Activated CD8-positive, alpha-beta memory T cell treated with anti-CD3 and anti-CD28 coated beads for 36 hours (primary cell): ENCODE measurements at regions not wholly inside any gene's neighbourhood (a gene's known extent, or its start where the extent isn't known, plus 50 kb on each side); places are given as distances from the start of the nearest gene placed in this dataset.

Experiments
- CTCF ChIA-PET: fragments of 350-600 bp; sonication (Branson Sonifier 250); formaldehyde crosslinking; loops from one replicate; lab custom pipeline; 2021; ENCODE audit warnings: antibody characterized with exemption; lab: Charles Lee
- POLR2A ChIA-PET: fragments of 350-600 bp; sonication (Branson Sonifier 250); formaldehyde crosslinking; loops from one replicate; lab custom pipeline; 2021; ENCODE audit warnings: antibody characterized with exemption; lab: Charles Lee

DNA sequence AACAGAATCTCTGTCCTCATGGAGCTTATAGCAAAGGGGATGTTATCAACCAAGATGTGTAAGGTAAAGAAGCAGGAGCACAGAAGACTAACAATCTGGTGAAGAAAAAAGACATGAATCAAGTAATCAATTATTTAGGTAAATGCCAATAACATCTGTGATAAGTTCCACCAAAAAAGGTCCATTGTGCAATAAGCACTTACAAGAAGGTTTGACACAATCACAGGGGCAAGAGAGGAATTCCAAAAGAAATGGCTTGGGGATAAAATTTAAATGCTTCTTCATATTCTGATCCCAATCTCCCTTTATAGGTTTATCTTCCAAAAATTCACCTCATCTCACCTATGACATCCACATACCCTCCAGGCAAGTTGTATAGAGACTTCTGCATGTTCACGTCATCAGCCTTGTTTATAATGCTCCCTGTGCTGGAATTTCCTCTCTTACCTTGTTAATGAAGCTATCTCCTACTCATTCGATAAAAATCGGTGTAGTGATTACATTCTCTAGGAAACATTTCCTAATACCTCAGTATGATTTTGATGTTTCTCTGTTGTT lies 53.6 kb upstream of the DPT start:
- CTCF ChIA-PET, result no interaction called here
- POLR2A ChIA-PET, result interaction anchor here (0.6 kb wide), 1 partner anchor 129 kb away, joined by 11 read pairs; no protein-coding TSS in a partner anchor

DNA sequence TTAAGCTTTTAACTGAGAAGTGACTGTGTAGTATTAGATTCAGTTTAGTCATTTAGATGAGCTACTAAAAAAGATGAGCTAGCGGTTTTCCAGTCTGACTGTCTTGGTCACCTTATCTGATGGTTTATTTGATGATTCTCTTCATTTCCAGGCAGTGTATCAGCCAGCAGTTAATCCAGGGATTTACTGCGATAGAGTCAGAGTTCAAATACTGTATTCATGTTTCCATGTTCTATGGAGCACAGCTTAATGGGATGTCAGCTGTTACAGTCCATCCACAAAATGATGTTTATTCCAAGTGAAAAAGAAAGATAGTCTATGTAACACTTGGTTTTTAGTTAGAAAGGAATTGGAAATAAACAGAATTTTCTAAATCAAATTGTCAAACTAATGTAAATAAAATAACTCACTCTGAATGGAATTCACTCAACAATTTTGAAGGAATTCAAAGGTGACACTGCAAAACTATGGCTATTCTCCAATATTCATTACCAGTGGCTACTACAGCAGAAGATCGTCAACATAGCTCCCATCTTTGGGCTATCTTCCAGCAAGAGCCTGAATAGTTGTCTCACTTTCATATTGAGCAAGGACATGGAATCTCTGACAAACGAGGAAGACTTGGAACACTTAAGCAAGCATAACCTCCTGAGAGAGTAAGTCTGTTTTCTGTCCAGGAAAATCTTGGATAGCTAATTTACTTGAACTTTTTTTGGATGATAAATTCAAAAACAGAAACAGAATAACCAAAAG lies 54.6 kb upstream of the DPT start:
- CTCF ChIA-PET, result no interaction called here
- POLR2A ChIA-PET, result no interaction called here

DNA sequence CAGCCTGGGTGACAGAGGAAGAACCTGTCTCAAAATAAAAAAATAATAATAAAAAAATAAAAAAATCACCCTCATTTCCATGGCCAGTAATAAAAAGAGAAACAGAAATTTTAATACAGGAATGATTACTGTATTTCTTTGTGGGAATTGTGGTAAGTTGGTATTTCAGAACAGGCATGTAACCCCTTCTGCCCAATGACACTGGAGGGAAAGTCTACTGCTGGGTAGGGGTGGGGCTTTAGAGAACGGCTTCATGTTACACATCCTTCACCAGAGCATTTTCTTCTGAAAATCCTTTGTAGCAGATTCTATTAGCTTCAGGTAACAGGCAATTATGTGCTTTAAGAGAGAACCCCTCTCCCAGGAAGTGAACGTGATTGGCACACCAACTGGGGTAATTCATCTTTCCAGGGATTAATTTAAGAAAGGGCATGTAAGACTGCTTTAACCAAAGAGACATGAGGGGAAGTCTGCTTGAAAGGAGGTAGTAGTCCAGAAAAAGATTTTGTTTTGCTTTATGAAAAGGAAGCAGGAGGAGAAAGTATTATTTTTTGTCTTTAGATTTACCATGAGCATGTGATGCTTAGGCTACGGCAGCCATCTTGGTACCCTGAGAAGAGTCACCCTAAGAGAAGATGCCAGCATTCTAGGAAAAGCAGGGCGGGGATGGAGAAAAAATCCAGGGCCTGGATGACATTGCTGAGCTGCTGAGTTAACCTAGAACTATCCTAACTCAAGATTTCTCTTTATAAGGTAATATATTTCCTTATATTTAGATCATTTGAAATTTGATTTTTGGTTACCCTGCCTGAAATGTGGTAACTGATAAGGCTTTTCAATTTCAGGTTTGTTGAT lies 57.7 kb upstream of the DPT start:
- POLR2A ChIA-PET, result no interaction called here
- CTCF ChIA-PET, result no interaction called here

GRCh38 chr1:168788258-168788657 lies 59.3 kb upstream of the DPT start:
- POLR2A ChIA-PET, result no interaction called here
- CTCF ChIA-PET, result no interaction called here

DNA sequence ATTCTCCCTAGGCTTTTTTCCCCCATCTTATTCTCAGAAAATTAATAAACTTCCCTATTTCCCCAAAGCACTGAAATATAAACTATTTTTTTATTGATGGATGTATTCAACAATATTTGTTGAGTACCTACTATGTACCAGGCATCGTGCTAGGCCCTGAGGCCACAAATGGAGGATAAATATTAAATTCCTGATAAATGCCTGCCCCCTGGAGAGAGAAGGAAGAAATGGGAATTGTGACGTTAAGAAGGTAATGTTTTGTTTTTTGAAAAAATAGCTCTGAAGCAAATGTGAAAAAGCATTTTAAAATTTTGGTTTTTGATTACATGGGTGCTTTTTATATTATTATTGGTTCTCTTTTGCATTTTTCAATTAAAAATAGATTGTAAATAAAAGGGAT lies 60.5 kb upstream of the DPT start:
- ChIA-PET CTCF (no interaction called here), POLR2A (no interaction called here)

DNA sequence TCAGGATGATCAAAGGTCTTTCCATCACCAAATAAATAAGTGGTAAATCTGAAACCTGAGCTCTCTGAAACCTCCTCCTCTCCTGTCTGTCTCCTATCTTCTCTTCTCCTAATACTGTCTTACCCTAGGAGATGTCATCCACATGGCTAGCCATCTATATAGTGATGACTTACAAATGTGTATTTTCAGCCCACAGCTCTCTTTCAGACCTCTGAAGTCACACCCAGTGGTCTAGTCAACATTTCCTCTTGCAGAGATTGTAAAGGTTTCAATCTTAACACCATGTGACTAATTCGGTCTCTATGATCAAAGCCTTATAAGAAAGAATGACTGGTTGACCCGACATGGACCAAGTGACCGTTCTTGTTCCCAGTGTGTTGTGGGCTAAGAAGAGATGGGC lies 63.1 kb upstream of the DPT start:
- CTCF ChIA-PET, result no interaction called here
- POLR2A ChIA-PET, result no interaction called here

DNA sequence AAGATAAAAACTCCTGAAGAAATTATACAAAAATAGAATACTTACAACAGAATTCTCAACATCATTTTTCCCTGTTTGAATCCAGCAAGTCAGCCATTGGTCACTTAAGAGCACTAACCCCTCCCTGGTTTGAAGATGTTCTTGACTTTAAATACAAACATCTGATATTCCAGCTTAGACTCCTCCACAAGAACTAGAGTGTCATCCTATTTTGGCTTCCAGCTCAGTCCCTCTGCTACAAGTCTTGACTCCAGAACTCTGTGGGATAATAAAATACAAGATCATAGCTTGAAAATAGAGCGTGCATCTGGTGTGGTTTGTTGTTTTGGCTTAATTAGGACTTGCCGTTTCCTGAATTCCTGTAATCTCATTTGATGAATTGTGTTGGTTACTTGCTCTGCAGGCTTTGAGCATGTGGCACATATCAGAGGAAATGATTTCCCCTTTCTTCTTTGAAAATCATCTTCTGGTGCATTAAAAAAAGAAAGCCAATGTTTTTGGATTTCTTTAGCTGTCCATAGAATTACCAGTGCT lies 63.7 kb upstream of the DPT start:
- ChIA-PET CTCF (no interaction called here), POLR2A (interaction anchor here (0.7 kb wide), 1 partner anchor 1185 kb away, joined by 5 read pairs; no protein-coding TSS in a partner anchor)

- CTCF ChIA-PET, result no interaction called here
- POLR2A ChIA-PET, result no interaction called here
Measured at GRCh38 chr1:168794057-168794456, 65.1 kb upstream of the DPT start.

- CTCF ChIA-PET, result no interaction called here
Measured at GRCh38 chr1:168795681-168796080, 66.7 kb upstream of the DPT start.

DNA sequence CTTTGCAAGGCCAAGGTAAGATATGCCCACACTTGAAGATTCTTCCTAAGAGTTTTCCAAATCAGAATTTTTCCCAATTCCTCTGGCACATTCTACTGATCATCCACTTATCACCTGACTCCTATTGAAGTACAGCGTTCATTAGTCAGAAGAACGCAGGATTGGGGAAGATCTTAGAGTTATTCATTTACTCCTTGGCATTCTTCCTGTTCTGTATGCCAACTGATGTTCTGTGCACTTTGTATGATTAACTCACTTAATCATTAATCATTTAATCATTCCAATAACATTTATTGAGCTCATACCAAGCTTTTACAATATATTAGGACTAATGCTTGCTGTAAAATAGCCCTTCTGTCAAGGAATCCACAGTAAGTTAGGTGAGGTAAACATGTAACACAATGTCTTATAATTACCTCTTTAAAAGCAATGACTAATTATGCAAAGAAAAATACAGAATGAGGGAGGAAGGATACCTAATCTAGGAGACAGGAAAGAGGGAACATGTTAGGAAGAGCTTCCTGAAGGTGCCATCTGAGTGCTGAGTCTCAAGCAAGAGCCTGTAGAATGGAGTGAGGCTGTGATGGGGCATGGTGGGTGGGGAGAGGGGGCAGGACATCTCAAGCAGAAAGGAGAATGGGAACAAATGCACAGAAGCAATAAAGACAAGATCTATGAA lies 71.1 kb upstream of the DPT start:
- POLR2A ChIA-PET, result no interaction called here
- CTCF ChIA-PET, result no interaction called here

More at GRCh38 chr1:168795681-168796080, 66.7 kb upstream of the DPT start:
- POLR2A ChIA-PET, result interaction anchor here (0.6 kb wide), 1 partner anchor 553 kb away, joined by 3 read pairs; no protein-coding TSS in a partner anchor

- ChIA-PET CTCF (no interaction called here), POLR2A (no interaction called here)
Measured at GRCh38 chr1:168801032-168801745, 72.2 kb upstream of the DPT start.

DNA sequence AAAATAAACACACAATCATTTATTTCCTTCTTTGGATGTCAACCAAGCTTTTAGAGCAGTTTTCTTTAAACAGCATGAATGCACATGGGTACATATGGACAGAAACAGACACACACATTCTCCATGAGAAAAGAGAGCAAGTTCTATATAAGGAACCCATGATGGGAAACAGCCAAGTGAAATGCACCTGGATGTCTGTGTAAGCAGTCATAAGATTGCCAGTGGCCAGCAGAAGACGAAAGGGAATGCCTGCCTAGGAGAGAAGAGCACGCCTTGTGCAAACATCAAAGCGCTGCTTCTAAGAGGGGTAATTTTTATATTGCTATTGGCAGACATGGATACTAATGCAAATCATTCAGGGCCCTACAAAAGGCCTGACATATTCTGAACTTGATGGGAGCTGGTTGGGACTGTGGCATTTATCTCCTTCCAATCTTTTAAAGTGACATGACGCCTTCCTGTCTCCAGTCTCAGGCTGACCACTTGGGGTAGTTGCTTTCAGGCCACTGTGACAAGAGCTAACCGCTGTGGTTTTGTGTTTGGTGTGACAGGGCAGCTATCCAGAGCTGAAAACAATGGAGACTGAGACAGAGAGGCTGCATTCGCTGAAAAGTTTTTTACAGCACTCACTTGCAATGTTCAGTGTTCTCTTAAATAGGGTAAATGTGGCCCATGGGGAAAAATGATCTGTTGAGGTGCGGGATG lies 75.0 kb upstream of the DPT start:
- POLR2A ChIA-PET, result no interaction called here
- CTCF ChIA-PET, result no interaction called here

DNA sequence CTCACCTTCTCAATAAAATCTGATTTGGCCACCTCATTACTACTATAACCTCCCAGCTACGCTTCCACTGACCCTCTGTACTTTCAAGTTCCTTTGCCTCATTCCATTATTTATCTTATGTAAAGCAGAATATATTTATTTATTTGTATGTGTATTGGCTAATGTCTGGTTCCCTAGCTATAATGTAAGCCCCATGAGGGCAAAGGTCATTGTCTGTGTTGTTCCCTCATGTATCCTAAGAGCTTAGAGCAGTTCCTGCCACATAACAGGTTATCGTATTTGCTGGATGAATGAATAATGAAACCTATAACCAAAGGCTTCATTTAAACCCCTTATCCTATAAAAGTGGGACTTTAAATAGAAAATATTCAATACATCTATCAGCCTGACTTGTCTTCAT lies 77.9 kb upstream of the DPT start:
- ChIA-PET POLR2A (no interaction called here), CTCF (no interaction called here)

DNA sequence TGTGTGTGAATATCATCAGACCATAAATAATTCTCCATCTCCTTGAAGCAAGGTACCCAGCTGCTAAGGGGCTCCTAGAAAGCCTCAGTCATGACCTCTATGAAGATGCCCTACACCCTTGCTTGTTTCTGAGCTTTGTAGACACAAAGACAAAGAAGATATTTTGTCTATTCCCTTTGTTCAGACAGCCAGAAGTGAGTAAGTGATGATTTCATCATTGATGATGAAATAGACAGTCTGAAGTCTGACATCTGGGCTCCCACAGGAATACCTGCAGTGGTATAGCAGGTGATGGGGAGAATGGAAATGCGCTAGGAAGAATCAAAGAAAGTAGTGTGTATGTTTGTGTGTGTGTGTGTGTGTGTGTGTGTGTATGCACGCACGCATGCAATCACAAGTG lies 82.2 kb upstream of the DPT start:
- CTCF ChIA-PET, result no interaction called here

GRCh38 chr1:168819668-168820067 lies 90.7 kb upstream of the DPT start:
- CTCF ChIA-PET, result no interaction called here
- POLR2A ChIA-PET, result no interaction called here

More for the DNA sequence above, 82.2 kb upstream of the DPT start:
- POLR2A ChIA-PET, result no interaction called here

- ChIA-PET CTCF (no interaction called here), POLR2A (no interaction called here)
Measured at GRCh38 chr1:168821434-168821833, 92.4 kb upstream of the DPT start.

- POLR2A ChIA-PET, result no interaction called here
- CTCF ChIA-PET, result no interaction called here
Measured at GRCh38 chr1:168822911-168823310, 93.9 kb upstream of the DPT start.

DNA sequence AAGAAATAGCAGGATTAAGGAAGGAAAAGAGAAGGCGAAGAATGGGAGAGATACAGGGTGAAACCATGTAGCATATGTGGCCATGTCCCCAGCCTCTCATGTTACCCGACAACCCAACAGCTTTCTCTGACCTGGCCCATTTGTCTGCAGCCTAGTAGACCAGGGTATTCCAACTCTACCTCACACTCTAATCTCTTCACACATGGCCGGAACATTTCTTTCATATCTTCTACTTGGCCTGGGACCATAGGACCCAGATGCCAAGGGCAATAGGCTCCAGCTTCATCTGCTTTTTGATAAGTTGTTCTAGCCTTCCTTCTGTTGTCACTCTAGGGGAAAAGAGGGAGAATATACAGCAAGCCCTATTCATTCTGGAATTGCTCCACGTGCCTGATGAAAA lies 95.0 kb upstream of the DPT start:
- ChIA-PET CTCF (no interaction called here), POLR2A (no interaction called here)
